ENCODE measurements at regions not wholly inside any gene's neighbourhood (a gene's known extent, or its start where the extent isn't known, plus 50 kb on each side); places are given as distances from the start of the nearest gene placed in this dataset.
"Not testable (repeated sequence)": the region's sequence is repeated elsewhere in the genome, so short reads cannot be mapped to it uniquely, and the experiment has no call there.

GRCh38 chr15:79738143-79738542, 158.7 kb downstream of the MTHFS start:
- DNase-seq (ENCODE audit: low read depth in 3 of 3, low spot score in 2 of 3): no peak

GRCh38 chr15:79740561-79740960, 156.3 kb downstream of the MTHFS start:
- no peak for DNase-seq (ENCODE audit: low read depth in 3 of 3, low spot score in 2 of 3)

GRCh38 chr15:79743032-79743431, 153.8 kb downstream of the MTHFS start:
- no peak for DNase-seq (ENCODE audit: low read depth in 3 of 3, low spot score in 2 of 3)

GRCh38 chr15:79744485-79744884, 152.3 kb downstream of the MTHFS start:
- DNase-seq (ENCODE audit: low read depth in 3 of 3, low spot score in 2 of 3): not testable (repeated sequence)

GRCh38 chr15:79756365-79756764, 140.4 kb downstream of the MTHFS start:
- DNase-seq (ENCODE audit: low read depth in 3 of 3, low spot score in 2 of 3): no peak

- no peak for DNase-seq (ENCODE audit: low read depth in 3 of 3, low spot score in 2 of 3)
Measured at GRCh38 chr15:79765081-79765480, 131.7 kb downstream of the MTHFS start.

GRCh38 chr15:79769069-79769481, 127.7 kb downstream of the MTHFS start:
- DNase-seq (ENCODE audit: low read depth in 3 of 3, low spot score in 2 of 3): no peak

GRCh38 chr15:79769933-79770759, 126.7 kb downstream of the MTHFS start:
- DNase-seq (ENCODE audit: low read depth in 3 of 3, low spot score in 2 of 3): no peak

GRCh38 chr15:79773128-79773527, 123.7 kb downstream of the MTHFS start:
- no peak for DNase-seq (ENCODE audit: low read depth in 3 of 3, low spot score in 2 of 3)

- no peak for DNase-seq (ENCODE audit: low read depth in 3 of 3, low spot score in 2 of 3)
Measured at GRCh38 chr15:79775821-79776220, 121.0 kb downstream of the MTHFS start.

- DNase-seq (ENCODE audit: low read depth in 3 of 3, low spot score in 2 of 3): no peak
Measured at GRCh38 chr15:79777916-79778315, 118.9 kb downstream of the MTHFS start.

- DNase-seq (ENCODE audit: low read depth in 3 of 3, low spot score in 2 of 3): no peak
Measured at GRCh38 chr15:79778378-79778990, 118.3 kb downstream of the MTHFS start.

- no peak for DNase-seq (ENCODE audit: low read depth in 3 of 3, low spot score in 2 of 3)
Measured at GRCh38 chr15:79779746-79780145, 117.1 kb downstream of the MTHFS start.

- not testable (repeated sequence) for DNase-seq (ENCODE audit: low read depth in 3 of 3, low spot score in 2 of 3)
Measured at GRCh38 chr15:79782307-79782706, 114.5 kb downstream of the MTHFS start.

Data from right renal cortex interstitium (tissue), 3 donors.